OCI-LY1 (cell line): ENCODE measurements at regions not wholly inside any gene's neighbourhood (a gene's known extent, or its start where the extent isn't known, plus 50 kb on each side); places are given as distances from the start of the nearest gene placed in this dataset.

Experiments
- CTCF ChIP-seq: fragments of 200-600 bp; sonication (generic), shearing (Covaris generic); IDR thresholded peaks from 2 replicates; pipeline ENCODE4 v1.5.1; 2017; ENCODE audit warnings: mild to moderate bottlenecking, antibody characterized with exemption, low read length, moderate library complexity, mixed read lengths
- EZH2 ChIP-seq: fragments of 200-600 bp; sonication (generic), shearing (Covaris generic); IDR thresholded peaks from 2 replicates; pipeline ENCODE4 v1.8.0; 2017; ENCODE audit warnings: borderline replicate concordance, mixed run types, mild to moderate bottlenecking, antibody characterized with exemption, low read length, moderate library complexity, mixed read lengths

- TF ChIP-seq CTCF (no peak), EZH2 (no peak)
These were observed 586.3 kb upstream of the FAM174A start for GRCh38 chr5:99948850-99949249.
